ENCODE measurements at regions not wholly inside any gene's neighbourhood (a gene's known extent, or its start where the extent isn't known, plus 50 kb on each side); places are given as distances from the start of the nearest gene placed in this dataset.

- TF ChIP-seq MAX (IDR thresholded peaks at IDR 0.05; ENCODE audit: insufficient read depth, insufficient read length) (no peak), POLR2A (IDR thresholded peaks at IDR 0.05; ENCODE audit: low read depth, low read length) (no peak), GATA2 (IDR thresholded peaks at IDR 0.05; ENCODE audit: insufficient read depth, insufficient read length, low read depth, low read length) (no peak), EZH2 (IDR thresholded peaks at IDR 0.05; ENCODE audit: borderline replicate concordance, low read depth, low read length, severe bottlenecking) (no peak)
Measured at GRCh38 chr11:81496601-81497000, 1237.1 kb downstream of the FAM181B start.
